NK-92 treated with Interleukin-12 subunit alpha and Interleukin-12 subunit beta, amount 100 ng/mL, for 24 hours (cell line): ENCODE measurements at regions not wholly inside any gene's neighbourhood (a gene's known extent, or its start where the extent isn't known, plus 50 kb on each side); places are given as distances from the start of the nearest gene placed in this dataset.

Experiments
- DNase-seq: peaks from one replicate; lab custom pipeline; 2025; lab: John Stamatoyannopoulos, UW

DNA sequence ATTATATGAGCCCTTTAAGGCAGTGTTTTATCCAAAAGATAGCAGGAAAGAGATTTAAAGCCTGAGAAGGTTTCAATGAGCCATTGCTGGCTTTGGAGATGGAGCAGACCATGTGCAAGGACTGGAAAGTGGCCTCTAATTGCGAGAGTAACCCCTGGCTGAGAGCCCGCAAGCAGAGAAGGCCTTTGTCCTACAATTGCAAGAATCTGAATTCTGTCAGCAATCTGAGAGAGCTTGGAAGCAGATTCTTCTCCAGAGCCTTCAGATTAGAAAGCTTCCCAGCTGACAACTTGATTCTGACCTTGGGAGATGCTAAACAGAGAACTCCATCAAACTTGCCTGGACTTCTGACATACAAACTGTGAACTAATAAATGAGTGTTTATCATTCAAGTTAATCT, 528.7 kb upstream of the KLF12 start:
- no peak for DNase-seq

DNA sequence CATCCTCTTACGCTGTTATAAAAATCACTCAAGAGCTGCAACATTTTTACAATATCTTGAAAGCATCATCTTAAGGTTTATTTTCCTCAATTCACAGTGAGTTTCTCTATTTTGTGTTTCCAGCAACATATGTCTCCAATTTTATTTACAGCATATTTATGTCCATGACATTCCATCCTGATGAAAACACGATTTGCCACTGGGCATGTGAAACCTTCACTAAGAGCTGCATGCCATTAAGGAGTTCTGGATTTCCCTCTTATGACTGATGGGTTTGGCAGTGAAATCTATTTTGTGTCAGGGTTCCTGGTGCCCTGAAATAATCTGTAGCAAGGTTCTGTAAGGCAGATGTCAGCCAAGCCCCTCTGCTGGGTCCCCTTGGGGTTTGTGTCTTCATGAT, 527.6 kb upstream of the KLF12 start:
- no peak for DNase-seq

DNA sequence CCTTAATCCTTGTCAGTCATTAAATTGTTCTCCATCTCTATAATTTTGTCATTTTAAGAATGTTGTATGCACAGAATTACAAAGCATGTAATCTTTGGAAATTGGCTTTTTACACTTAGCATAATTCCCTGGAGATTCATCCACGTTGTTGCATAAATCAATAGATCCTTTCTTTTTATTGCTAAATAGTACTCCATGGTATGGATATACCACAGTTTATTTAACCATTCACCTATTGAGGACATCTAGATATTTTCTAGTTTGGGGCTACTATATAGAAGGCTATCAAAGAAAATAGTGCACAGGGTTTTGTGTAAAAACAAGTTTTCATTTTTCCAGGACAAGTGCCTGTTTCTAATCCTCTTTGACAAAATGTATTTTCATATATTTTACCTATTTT, 523.6 kb upstream of the KLF12 start:
- DNase-seq: no peak

DNA sequence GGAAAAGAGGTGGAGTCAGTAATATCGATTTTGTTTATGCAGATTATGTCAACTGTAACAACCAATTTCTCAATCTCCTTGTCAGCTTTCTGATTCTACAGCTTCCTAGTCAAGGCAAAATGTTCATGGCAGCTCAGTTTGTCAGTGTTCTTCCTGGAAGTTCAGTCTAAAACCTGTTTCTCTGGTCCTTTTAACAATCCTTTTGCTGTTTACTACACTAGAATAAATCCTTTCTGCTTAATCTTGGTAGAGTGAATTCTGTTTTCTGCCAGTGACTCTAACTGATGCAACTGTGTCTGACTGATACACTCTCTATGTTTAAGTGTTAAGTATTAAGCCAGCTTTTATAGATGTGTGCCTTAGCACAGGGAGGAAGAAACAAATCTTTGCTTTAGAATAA, 516.9 kb upstream of the KLF12 start:
- no peak for DNase-seq

DNA sequence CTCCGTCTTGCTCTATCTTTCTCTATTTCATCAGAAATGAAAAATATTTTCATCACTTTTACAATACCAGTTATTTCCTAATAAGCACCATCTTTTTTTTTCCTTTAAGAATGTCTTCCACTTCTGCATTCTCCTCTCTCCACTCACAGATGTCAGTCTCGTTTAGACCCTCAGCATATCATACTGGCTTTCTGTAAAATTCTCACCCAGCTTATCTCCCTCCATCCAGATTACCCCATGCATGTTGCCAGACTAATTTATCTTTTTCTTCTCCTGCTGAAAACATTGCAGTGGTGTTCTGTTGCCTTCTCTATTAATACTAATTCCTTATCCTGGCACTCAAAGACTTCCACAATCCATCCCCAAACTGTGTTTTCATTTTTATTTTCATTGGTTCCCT, 513.8 kb upstream of the KLF12 start:
- no peak for DNase-seq

DNA sequence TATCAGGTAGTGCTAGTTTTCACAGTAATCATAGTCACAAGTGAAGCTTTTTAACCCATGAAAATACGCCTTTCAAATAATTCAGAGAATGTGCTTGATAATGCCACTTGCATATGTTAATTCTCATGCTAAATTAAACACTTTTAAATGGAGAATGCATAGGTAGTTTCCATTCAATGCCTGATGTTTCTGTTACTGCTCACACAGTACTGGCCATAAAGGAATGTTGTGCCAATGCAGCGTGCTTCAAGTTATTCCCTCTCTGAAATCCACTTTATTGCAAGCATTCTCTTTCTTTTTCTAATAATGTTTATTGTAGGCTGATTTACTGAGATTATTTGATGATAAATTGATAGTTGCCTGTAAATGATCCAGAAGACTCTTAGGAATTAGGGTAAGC, 513.0 kb upstream of the KLF12 start:
- no peak for DNase-seq

DNA sequence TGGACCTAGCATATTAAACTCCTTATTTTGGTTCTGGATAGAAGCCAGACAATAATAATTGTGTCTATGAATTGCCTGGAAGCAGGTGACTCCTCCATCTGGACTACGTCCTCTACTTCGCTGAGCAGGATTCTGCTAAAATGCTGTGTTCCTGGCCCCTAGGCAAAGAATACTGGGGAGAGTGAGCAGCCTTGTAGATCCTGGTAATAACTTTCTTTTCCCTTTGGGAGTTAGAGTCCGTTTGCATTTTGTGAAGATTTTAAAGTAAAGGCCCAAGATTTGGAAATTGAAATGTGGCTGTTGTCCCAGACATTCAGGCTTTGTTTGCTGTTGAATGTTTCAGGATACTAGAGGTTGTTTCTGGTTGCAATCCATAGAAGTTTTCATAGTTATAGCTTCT, 511.9 kb upstream of the KLF12 start:
- DNase-seq: no peak

DNA sequence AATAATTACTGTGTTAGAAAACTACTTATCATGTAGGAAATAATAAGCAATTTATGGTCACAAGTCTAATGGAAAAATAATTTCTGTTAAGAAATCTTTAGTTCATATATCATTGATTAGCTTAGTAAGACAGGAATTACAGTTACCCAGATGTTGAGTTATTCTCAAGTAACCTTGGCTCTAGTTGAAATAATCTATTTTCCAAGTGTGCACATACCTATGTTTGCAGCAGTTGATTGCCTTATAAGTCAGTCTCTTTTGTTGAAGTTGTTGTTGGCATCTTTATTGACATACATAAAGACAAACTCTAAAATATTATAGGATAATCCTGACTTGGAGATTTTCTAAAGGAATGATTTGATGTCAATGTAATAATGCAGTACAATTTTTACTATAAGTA, 511.4 kb upstream of the KLF12 start:
- DNase-seq: no peak

DNA sequence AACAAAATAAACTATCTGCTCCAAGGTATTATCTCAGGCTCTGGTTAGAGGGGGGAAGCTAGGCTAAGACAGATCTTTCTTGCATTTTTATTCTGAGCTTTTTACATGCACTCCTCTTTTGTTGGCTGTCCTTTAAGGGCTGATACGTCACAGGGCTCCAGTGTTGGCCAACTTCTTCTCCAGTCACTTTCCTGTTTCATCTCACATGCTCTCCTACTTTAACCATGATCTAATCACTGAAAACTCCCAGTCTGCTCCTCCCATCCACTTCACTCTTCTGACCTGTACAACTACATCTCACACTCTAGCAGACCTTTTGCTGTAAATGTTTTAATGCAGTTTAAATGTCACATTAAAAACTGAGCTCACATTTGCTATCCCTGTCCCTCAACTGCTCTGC, 510.0 kb upstream of the KLF12 start:
- DNase-seq: no peak

DNA sequence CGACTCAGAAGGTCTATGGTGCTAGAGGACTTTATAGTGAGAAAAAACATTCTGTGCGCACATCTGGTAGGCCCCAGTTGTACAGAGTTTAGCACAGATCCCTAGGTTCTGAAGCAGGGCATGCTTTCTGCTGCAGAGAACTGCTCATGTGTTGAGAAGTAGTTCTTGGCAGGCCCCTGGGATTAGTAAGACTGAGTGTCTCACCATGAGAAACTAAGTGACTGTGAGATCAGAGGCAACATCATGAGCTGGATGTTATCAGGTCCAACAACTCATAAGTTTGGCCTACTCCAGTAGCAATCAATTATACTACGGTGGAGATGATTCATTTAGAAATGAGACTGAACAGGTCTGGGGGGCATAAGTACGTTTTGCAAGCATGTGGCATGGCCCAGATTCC, 507.4 kb upstream of the KLF12 start:
- no peak for DNase-seq

DNA sequence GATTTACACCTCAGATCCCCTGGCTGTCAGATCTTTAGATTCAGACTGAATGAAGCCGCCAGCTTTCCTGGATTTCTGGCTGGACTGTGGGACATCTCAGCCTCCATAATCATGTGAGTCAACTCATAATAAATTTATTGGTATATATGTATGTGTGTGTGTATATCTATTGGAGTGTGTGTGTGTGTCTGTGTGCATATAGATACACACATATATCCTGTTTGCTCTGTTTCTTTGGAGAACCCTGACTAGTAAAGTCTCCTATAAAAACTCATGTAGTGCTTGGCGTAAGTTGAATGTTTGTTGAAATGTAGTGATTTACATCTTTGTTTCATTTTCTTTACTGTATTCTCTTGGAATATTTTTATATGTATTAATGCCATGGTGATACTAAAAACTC, 499.5 kb upstream of the KLF12 start:
- DNase-seq: no peak

DNA sequence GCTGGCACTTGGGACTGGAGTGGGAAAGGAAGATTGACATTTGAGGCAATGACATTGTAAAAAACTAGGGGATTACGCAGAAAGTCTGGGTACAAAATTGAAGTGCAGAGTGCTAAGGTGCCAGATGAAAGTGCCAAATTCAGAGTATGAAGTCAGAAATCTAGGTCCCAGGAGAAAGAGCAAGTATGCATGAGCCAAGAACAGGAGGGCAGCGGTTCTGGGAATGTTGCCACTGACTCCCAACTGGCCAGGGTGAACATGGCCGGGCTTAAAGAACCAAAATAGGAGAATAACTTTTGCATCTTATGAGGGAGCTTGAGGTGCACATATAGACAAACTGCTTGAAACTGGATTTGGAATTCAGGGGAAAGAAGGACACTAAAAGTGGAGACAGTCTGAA, 495.8 kb upstream of the KLF12 start:
- DNase-seq: no peak

DNA sequence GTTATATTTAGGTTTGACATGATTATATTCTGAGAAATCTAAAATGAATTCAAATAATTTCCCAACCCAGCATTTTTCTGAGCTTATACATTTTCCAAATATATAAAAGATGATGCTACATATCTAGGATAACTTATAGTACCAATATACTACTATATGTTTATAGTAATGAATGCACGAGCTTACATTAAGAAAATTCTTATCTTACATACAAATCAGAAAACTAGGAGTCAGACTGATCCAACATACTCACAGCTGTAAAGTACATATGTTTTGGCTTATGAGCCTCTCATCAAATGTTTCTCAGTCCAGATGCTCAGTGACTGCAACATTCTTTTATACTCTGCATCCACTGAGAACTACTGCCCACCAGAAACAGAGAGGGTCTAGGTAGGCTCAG, 491.3 kb upstream of the KLF12 start:
- DNase-seq: no peak

DNA sequence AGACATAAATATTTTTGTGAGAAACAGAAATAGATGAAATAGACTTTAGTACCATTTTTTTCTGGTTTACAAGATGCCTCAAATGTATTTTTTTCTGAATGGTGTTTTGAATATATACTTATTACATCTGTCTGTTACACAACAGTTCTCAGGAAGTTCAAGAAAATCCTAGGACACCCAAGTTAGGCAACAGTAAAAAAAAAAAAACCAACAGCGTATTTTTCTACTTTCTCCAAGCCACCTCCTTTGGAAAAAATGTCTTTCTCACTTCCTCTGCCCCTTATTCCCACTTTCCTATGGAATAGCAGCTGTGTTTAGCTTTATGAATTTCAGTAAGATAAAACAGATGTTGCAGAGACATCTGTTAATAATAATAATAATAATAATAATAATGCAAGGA, 489.6 kb upstream of the KLF12 start:
- DNase-seq: no peak

DNA sequence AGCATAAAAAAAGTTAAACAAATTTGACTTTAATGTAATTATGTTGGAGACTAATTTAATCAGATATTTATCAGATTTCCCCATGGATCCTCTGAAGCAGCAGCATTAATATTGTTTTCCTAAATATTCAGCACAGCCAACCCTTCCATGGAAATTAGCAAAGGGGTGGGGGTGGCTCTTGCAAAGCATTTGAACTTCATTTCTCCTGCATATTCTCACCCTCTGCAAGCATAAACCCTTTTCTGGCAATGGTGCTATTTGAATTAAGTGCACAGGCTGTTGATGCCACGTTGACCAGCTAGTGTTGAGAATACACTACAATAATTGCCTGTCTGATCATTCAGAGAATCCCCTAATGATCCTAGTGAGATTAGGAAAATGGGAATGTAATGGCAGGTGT, 488.1 kb upstream of the KLF12 start:
- no peak for DNase-seq

DNA sequence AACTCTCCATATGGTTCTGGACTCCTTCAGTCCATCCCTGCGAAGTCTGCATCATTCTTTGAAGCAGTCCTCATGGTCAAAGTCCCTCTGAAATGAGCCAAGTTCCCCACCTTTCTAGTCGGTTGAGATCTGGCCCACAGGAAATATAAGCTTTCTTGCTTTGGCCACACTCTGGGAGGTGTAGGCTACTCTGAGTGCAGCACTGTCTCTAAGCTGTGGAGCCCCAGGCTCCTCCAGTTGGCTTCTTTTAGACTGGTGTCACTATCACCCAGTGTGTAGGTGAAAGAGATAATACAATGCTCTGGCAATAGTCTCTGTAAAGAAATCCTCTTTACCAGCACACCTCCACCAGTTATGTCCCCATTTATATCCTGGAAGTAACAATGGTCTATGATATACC, 486.5 kb upstream of the KLF12 start:
- DNase-seq: no peak

DNA sequence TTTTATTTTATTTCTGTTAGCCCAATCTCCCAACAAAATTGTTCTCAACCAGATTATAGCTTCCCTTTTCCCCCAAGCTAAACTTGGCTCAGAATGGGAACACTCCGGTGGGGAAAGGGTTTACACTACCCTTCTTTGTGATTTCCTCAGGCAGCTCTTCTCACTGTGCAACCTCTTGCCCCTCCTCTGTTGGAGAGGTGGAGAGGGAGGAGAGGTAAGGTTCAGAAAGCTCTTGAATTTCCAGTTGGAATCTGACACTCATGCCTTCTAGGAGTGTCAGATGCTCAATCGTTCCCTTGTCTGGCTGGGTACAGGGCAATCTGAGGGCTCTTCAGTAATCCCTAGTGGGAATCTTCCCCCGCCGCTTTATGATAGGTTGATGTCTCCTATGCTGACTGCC, 486.1 kb upstream of the KLF12 start:
- DNase-seq: no peak

DNA sequence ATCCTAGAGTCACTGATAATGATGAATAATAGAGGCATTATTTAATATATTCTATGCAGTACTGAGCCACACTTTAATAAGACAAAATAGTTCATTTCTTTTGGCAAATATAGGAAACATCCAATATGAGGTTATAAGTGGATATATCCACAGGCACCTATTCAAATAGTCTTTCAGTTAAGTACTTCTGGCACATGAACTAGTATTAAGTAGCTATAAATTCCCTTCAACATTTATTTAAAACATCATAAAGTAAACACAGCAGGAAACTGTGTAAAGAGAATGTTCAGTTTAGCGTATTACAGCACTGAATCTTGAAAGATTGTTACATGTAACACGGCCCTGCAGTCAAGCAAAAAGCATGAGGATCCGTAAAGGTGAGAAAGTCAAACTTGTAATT, 463.3 kb upstream of the KLF12 start:
- no peak for DNase-seq

DNA sequence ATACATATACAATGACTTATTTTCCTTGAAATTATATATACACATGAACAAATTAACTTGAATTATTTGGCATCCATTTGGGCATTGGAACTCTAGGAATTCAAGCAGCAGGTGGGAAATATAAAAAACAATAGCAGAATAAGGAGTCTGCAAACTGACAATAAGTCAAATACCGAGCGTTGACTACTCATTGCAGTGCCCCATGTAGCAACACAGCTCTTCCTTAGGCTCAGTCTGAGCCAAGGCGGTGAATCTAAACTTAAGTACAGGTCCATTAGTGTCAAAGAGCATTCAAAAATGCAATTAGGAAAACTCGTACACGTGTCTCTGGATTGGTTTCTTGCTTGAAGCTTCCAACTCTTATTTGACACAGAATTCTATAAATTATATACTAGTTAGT, 462.5 kb upstream of the KLF12 start:
- no peak for DNase-seq

DNA sequence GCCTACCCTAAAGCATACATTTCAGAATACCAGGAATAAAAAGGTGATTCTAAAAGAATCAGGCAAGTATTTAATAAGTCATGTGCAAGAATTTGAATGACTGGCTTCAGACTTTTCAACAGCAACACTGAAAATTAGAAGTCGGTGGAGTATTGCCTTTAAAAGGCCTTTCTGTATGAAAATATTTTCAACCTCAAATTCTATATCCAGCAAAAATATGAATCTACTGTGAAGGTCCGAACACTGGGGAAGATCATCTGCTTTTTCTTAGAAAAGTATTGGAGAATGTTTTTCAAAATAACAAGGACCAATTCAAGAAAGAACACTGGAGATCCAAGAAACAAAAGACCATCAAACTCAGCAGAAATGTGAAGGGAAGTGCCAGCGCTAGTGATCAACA, 459.5 kb upstream of the KLF12 start:
- no peak for DNase-seq

DNA sequence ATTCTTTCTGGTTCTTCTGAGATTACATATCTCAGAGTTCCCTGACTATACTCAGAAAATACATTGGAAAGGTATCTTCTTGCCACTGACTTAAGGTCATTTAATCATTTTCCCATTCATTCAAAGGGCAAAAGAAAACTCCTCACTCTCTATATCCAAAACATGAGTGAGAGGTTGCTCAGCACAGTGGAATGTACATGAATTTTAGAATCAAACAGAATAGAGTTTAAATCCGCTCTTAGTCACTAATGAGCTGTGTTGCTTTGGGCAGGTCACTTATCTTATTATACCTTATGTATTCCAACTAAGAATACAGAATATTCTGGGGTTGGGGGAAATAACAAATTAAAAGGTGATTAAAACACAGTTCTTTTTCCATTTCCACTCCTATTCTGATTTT, 452.6 kb upstream of the KLF12 start:
- DNase-seq: no peak

DNA sequence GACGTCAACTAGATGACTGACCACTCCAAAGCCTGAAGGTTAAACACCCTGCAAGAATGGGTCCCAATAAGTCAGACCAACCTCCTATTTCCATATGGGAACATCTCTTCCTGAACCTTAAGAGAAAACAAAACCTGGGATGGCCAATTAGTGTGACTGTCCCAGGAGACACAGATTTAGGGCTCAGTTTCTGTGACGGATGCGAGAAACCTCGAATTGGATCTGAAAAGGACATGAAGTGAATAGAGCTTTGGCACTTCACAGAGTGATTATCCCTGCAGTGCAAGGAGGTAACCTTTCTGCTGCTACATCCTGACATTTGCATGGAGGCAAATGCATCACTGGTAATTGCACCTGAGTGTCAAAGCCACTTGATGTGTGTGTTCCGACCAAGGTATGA, 442.2 kb upstream of the KLF12 start:
- no peak for DNase-seq

DNA sequence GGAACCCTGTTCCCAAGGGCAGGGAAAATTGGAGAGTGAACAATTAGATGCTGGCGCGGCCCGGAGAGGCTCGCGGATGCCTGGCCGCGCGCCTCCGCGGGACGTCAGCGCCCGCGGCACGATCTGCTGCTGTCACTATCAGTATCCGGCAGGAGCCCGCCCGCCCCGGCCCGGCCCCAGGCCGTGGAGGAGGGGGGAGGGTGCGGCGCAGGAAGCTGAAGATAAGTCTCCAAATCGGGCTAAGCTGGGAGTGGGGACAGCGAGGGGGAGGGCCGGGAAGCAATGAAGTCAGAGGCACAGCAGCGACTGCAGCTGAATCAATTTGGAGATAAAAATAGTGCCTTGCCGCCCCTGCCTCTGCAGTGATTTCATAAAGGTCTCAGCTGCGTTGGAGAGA, 441.5 kb upstream of the KLF12 start:
- no peak for DNase-seq

DNA sequence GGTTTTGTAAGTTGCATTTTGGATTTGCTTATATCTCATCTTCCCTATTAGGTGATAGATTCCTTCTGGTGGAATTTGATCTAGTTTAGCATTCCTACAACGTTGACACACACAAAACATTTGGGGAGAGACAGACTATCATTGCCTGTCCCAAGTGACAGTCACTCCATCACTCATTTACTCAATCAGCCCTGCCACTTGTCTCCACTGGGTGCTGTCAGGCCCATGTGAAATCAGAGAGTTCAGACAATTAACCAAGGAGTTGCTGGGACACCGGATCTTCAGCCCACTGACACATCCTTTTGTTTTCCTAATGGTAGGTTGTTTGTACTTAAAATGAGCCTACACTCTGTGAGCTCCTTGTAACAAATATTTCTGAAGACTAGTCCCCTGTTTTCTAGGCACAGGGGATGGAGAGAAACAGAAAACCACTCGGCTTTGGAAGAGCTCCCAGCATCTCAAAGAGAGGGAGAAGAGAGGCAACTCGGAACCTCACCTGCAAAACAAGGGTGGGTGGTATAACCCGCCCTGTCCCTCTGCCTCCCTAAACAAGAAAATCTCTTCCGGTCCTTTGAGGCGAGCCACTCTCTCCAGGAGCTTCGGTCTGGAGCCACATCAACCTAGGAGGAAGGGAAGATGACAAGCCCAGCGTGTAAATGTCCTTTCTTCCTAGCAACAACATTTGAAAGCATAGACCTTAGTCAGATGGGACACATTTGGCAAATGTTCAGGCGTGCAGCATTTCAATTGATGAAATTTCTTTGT, 440.9 kb upstream of the KLF12 start:
- DNase-seq: no peak

DNA sequence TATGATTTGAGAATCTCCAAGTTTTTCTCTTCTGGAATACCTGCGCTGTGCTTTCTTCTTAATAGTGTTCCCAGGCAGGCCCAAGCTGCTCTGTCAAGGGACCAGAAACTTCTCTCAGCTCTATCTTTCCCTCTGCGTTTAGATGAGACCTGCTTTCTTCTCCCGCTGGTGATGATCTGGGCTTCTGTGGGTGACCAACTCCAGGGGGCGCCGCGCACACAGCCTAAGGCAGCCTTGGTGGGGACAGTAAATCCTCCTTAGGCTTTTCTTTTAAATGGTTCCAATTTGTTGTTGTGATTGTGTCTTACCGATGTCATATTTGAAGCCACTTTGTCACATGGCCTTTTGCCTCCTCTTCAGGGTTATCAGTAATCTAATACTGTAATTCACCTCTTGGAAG, 439.4 kb upstream of the KLF12 start:
- DNase-seq: no peak
